WTC11 (cell line): ENCODE measurements at regions not wholly inside any gene's neighbourhood (a gene's known extent, or its start where the extent isn't known, plus 50 kb on each side); places are given as distances from the start of the nearest gene placed in this dataset.

ENCODE experiments used
- ATAC-seq: fragments of 200-7000 bp; cut with Tn5 transposase; 2 replicates; pipeline ENCODE4 v1.10.0; 2021; ENCODE audit warnings: mild to moderate bottlenecking, moderate library complexity
- CTCF ChIA-PET: fragments of 300-600 bp; sonication (Branson Sonifier 250); formaldehyde crosslinking; loops from one replicate; lab custom pipeline; 2021; ENCODE audit warnings: antibody characterized with exemption; lab: Charles Lee
- POLR2A ChIA-PET: fragments of 350-600 bp; sonication (Branson Sonifier 250); formaldehyde crosslinking; loops from one replicate; lab custom pipeline; 2021; ENCODE audit warnings: antibody characterized with exemption; lab: Charles Lee
- DNase-seq: peaks from one replicate; pipeline ENCODE4 v3.0.0; 2021; ENCODE audit warnings: low spot score
- H3K27ac Mint-ChIP-seq: 2 replicates; pipeline ENCODE4 v1.8.0; 2021; ENCODE audit warnings: mixed read lengths
- H3K27me3 Mint-ChIP-seq: 2 replicates; pipeline ENCODE4 v1.8.0; 2021; ENCODE audit warnings: low read depth, mild to moderate bottlenecking, moderate library complexity, mixed read lengths
- H3K36me3 Mint-ChIP-seq: 2 replicates; pipeline ENCODE4 v1.8.0; 2021; ENCODE audit warnings: mixed read lengths
- H3K4me1 Mint-ChIP-seq: 2 replicates; pipeline ENCODE4 v1.8.0; 2022; ENCODE audit warnings: mixed read lengths
- H3K4me3 Mint-ChIP-seq: 2 replicates; pipeline ENCODE4 v1.8.0; 2021; ENCODE audit warnings: mild to moderate bottlenecking, moderate library complexity, mixed read lengths
- H3K9me3 Mint-ChIP-seq: 2 replicates; pipeline ENCODE4 v1.8.0; 2021; ENCODE audit warnings: mixed read lengths
- CBFB ChIP-seq: sonication (generic); formaldehyde crosslinking; IDR thresholded peaks from 2 replicates; pipeline ENCODE4 v1.8.1; 2022; ENCODE audit warnings: mild to moderate bottlenecking, low read depth, missing genetic modification reagents
- CREM ChIP-seq: sonication (generic); formaldehyde crosslinking; IDR thresholded peaks from 2 replicates; pipeline ENCODE4 v1.8.1; 2022; ENCODE audit warnings: mild to moderate bottlenecking, missing genetic modification reagents, moderate library complexity
- ELF4 ChIP-seq: sonication (generic); formaldehyde crosslinking; IDR thresholded peaks from 2 replicates; pipeline ENCODE4 v1.8.1; 2022; ENCODE audit warnings: low read depth, mild to moderate bottlenecking, moderate library complexity, missing genetic modification reagents
- ESRRA ChIP-seq: sonication (generic); formaldehyde crosslinking; IDR thresholded peaks from 2 replicates; pipeline ENCODE4 v1.8.1; 2022; ENCODE audit warnings: mild to moderate bottlenecking, missing genetic modification reagents, borderline replicate concordance
- ETV6 ChIP-seq: sonication (generic); formaldehyde crosslinking; IDR thresholded peaks from 2 replicates; pipeline ENCODE4 v1.8.1; 2022; ENCODE audit warnings: mild to moderate bottlenecking, missing genetic modification reagents
- FOXK1 ChIP-seq: sonication (generic); formaldehyde crosslinking; IDR thresholded peaks from 2 replicates; pipeline ENCODE4 v1.8.0; 2022; ENCODE audit warnings: mild to moderate bottlenecking, moderate library complexity, missing genetic modification reagents
- FOXP1 ChIP-seq: sonication (generic); formaldehyde crosslinking; IDR thresholded peaks from 2 replicates; pipeline ENCODE4 v1.8.0; 2022; ENCODE audit warnings: missing genetic modification reagents, mild to moderate bottlenecking, moderate library complexity, borderline replicate concordance
- HMGA2 ChIP-seq: fragments of 250-450 bp; sonication (Bioruptor Pico); IDR thresholded peaks from 2 replicates; pipeline ENCODE4 v1.4.0; 2021; ENCODE audit warnings: mild to moderate bottlenecking, moderate library complexity
- IRF2 ChIP-seq: sonication (generic); formaldehyde crosslinking; IDR thresholded peaks from 2 replicates; pipeline ENCODE4 v1.8.0; 2022; ENCODE audit warnings: low read depth, missing genetic modification reagents, borderline replicate concordance
- MYBL2 ChIP-seq: sonication (generic); formaldehyde crosslinking; IDR thresholded peaks from 2 replicates; pipeline ENCODE4 v1.8.1; 2023; ENCODE audit warnings: mild to moderate bottlenecking, moderate library complexity, missing genetic modification reagents
- NR1H2 ChIP-seq: sonication (generic); formaldehyde crosslinking; IDR thresholded peaks from 2 replicates; pipeline ENCODE4 v1.9.0; 2021; ENCODE audit warnings: mild to moderate bottlenecking, moderate library complexity, missing genetic modification reagents
- TEAD1 ChIP-seq: sonication (generic); formaldehyde crosslinking; IDR thresholded peaks from 2 replicates; pipeline ENCODE4 v1.8.0; 2022; ENCODE audit warnings: mild to moderate bottlenecking, missing genetic modification reagents
- TP53 ChIP-seq: sonication (generic); formaldehyde crosslinking; IDR thresholded peaks from 2 replicates; pipeline ENCODE4 v1.8.1; 2023; ENCODE audit warnings: mild to moderate bottlenecking, missing genetic modification reagents
- ZNF121 ChIP-seq: sonication (generic); formaldehyde crosslinking; IDR thresholded peaks from 2 replicates; pipeline ENCODE4 v1.8.0; 2023; ENCODE audit warnings: missing genetic modification reagents
- ZNF396 ChIP-seq: fragments of 250-450 bp; sonication (Bioruptor Pico); IDR thresholded peaks from 2 replicates; pipeline ENCODE4 v1.8.0; 2021; ENCODE audit warnings: mild to moderate bottlenecking, moderate library complexity, borderline replicate concordance
- ZNF532 ChIP-seq: fragments of 250-450 bp; sonication (Bioruptor Pico); IDR thresholded peaks from 2 replicates; pipeline ENCODE4 v1.9.0; 2021; ENCODE audit warnings: mild to moderate bottlenecking, borderline replicate concordance
- TF ChIP-seq, protein P1 (sequence below): sonication (generic); formaldehyde crosslinking; IDR thresholded peaks from 2 replicates; pipeline ENCODE4 v1.8.1; 2023; ENCODE audit warnings: mild to moderate bottlenecking, missing genetic modification reagents
- TF ChIP-seq, protein P2 (sequence below): sonication (generic); formaldehyde crosslinking; IDR thresholded peaks from 2 replicates; pipeline ENCODE4 v1.8.1; 2023; ENCODE audit warnings: mild to moderate bottlenecking, moderate library complexity, missing genetic modification reagents
- TF ChIP-seq, protein P3 (sequence below): sonication (generic); formaldehyde crosslinking; conservative IDR thresholded peaks from 2 replicates; pipeline ENCODE4 v1.8.1; 2022; ENCODE audit warnings: mild to moderate bottlenecking, missing genetic modification reagents
- TF ChIP-seq, protein P4 (sequence below): fragments of 250-450 bp; sonication (Bioruptor Pico); IDR thresholded peaks from 2 replicates; pipeline ENCODE4 v1.9.0; 2021; ENCODE audit warnings: mild to moderate bottlenecking

- peaks cover 14% of the 10 kb centered on the region for H3K4me1 Mint-ChIP-seq
Observed at GRCh38 chr1:189970331-189971230, 507.1 kb downstream of the BRINP3 start.

DNA sequence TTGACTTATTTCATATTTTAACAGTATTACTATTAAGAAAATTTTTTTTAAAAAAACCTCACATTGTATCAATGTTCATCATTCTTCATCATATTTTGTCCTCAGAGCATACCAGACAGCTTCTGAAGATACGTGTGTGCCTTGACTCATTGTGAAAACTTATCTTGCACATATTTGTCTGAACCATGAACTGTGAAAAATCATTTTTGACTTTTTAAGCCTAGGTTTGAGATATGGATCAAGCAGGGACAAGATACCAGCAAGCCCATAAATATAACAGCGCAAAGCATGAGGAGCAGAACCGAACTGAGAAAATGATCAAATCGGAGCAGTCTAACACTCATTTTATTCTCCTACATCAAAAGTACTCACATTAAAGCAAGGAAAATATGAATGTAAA is 506.0 kb downstream of the BRINP3 start:
- Mint-ChIP-seq H3K36me3 (peaks cover 4% of the 10 kb centered on the region), H3K27ac (peak overlapping the region; percentile 44; the same call in 1 of the 2 replicates), H3K9me3 (peaks cover 9% of the 10 kb centered on the region), H3K4me1 (peaks cover 14% of the 10 kb centered on the region), H3K27me3 (no peaks in the 10 kb centered on the region), H3K4me3 (no peak overlapping the region)
- DNase-seq = no peak
- no peak for ATAC-seq
- CTCF ChIA-PET = no interaction called here
- POLR2A ChIA-PET = no interaction called here
- no peak for TF ChIP-seq HMGA2 (CRISPR knock-in tag)
- TF ChIP-seq, protein P1, sequence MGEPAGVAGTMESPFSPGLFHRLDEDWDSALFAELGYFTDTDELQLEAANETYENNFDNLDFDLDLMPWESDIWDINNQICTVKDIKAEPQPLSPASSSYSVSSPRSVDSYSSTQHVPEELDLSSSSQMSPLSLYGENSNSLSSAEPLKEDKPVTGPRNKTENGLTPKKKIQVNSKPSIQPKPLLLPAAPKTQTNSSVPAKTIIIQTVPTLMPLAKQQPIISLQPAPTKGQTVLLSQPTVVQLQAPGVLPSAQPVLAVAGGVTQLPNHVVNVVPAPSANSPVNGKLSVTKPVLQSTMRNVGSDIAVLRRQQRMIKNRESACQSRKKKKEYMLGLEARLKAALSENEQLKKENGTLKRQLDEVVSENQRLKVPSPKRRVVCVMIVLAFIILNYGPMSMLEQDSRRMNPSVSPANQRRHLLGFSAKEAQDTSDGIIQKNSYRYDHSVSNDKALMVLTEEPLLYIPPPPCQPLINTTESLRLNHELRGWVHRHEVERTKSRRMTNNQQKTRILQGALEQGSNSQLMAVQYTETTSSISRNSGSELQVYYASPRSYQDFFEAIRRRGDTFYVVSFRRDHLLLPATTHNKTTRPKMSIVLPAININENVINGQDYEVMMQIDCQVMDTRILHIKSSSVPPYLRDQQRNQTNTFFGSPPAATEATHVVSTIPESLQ (CRISPR knock-in tag) = no peak
- TF ChIP-seq ELF4 = no peak
- TF ChIP-seq, protein P2, sequence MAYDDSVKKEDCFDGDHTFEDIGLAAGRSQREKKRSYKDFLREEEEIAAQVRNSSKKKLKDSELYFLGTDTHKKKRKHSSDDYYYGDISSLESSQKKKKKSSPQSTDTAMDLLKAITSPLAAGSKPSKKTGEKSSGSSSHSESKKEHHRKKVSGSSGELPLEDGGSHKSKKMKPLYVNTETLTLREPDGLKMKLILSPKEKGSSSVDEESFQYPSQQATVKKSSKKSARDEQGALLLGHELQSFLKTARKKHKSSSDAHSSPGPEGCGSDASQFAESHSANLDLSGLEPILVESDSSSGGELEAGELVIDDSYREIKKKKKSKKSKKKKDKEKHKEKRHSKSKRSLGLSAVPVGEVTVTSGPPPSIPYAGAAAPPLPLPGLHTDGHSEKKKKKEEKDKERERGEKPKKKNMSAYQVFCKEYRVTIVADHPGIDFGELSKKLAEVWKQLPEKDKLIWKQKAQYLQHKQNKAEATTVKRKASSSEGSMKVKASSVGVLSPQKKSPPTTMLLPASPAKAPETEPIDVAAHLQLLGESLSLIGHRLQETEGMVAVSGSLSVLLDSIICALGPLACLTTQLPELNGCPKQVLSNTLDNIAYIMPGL (CRISPR knock-in tag) = no peak
- TF ChIP-seq MYBL2 = no peak
- no peak for TF ChIP-seq ETV6
- TF ChIP-seq NR1H2 = no peak
- TF ChIP-seq ZNF121 (CRISPR knock-in tag) = no peak
- TF ChIP-seq FOXP1 = no peak
- no peak for TF ChIP-seq CREM (CRISPR knock-in tag)
- no peak for TF ChIP-seq ESRRA
- TF ChIP-seq FOXK1 (CRISPR knock-in tag) = no peak

More at GRCh38 chr1:189970331-189971230, 507.1 kb downstream of the BRINP3 start:
- CTCF ChIA-PET = no interaction called here
- Mint-ChIP-seq H3K27me3 (no peaks in the 10 kb centered on the region), H3K36me3 (peaks cover 1% of the 10 kb centered on the region; the same call in 1 of the 2 replicates), H3K4me3 (no peak overlapping the region; the same call in 1 of the 2 replicates), H3K9me3 (peaks cover 2% of the 10 kb centered on the region), H3K27ac (peak overlapping the region; percentile 43)
- POLR2A ChIA-PET = no interaction called here
- peak; percentile 66 for ATAC-seq
- TF ChIP-seq ZNF396 (CRISPR knock-in tag) (no peak), CREM (CRISPR knock-in tag) (no peak), TEAD1 (no peak), IRF2 (CRISPR knock-in tag) (no peak), CBFB (no peak), ZNF532 (CRISPR knock-in tag) (no peak), TP53 (no peak)
- TF ChIP-seq, protein P3, sequence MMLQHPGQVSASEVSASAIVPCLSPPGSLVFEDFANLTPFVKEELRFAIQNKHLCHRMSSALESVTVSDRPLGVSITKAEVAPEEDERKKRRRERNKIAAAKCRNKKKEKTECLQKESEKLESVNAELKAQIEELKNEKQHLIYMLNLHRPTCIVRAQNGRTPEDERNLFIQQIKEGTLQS (CRISPR knock-in tag) = no peak
- TF ChIP-seq, protein P4, sequence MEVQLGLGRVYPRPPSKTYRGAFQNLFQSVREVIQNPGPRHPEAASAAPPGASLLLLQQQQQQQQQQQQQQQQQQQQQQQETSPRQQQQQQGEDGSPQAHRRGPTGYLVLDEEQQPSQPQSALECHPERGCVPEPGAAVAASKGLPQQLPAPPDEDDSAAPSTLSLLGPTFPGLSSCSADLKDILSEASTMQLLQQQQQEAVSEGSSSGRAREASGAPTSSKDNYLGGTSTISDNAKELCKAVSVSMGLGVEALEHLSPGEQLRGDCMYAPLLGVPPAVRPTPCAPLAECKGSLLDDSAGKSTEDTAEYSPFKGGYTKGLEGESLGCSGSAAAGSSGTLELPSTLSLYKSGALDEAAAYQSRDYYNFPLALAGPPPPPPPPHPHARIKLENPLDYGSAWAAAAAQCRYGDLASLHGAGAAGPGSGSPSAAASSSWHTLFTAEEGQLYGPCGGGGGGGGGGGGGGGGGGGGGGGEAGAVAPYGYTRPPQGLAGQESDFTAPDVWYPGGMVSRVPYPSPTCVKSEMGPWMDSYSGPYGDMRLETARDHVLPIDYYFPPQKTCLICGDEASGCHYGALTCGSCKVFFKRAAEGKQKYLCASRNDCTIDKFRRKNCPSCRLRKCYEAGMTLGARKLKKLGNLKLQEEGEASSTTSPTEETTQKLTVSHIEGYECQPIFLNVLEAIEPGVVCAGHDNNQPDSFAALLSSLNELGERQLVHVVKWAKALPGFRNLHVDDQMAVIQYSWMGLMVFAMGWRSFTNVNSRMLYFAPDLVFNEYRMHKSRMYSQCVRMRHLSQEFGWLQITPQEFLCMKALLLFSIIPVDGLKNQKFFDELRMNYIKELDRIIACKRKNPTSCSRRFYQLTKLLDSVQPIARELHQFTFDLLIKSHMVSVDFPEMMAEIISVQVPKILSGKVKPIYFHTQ (CRISPR knock-in tag) = no peak
- DNase-seq = no peak
